WTC11 (cell line): ENCODE measurements at regions not wholly inside any gene's neighbourhood (a gene's known extent, or its start where the extent isn't known, plus 50 kb on each side); places are given as distances from the start of the nearest gene placed in this dataset.

Source experiments
- ATAC-seq: fragments of 200-7000 bp; cut with Tn5 transposase; 2 replicates; pipeline ENCODE4 v1.10.0; 2021; ENCODE audit warnings: mild to moderate bottlenecking, moderate library complexity
- CTCF ChIA-PET: fragments of 300-600 bp; sonication (Branson Sonifier 250); formaldehyde crosslinking; loops from one replicate; lab custom pipeline; 2021; ENCODE audit warnings: antibody characterized with exemption; lab: Charles Lee
- POLR2A ChIA-PET: fragments of 350-600 bp; sonication (Branson Sonifier 250); formaldehyde crosslinking; loops from one replicate; lab custom pipeline; 2021; ENCODE audit warnings: antibody characterized with exemption; lab: Charles Lee
- DNase-seq: peaks from one replicate; pipeline ENCODE4 v3.0.0; 2021; ENCODE audit warnings: low spot score
- H3K27ac Mint-ChIP-seq: 2 replicates; pipeline ENCODE4 v1.8.0; 2021; ENCODE audit warnings: mixed read lengths
- H3K27me3 Mint-ChIP-seq: 2 replicates; pipeline ENCODE4 v1.8.0; 2021; ENCODE audit warnings: low read depth, mild to moderate bottlenecking, moderate library complexity, mixed read lengths
- H3K36me3 Mint-ChIP-seq: 2 replicates; pipeline ENCODE4 v1.8.0; 2021; ENCODE audit warnings: mixed read lengths
- H3K4me1 Mint-ChIP-seq: 2 replicates; pipeline ENCODE4 v1.8.0; 2022; ENCODE audit warnings: mixed read lengths
- H3K4me3 Mint-ChIP-seq: 2 replicates; pipeline ENCODE4 v1.8.0; 2021; ENCODE audit warnings: mild to moderate bottlenecking, moderate library complexity, mixed read lengths
- H3K9me3 Mint-ChIP-seq: 2 replicates; pipeline ENCODE4 v1.8.0; 2021; ENCODE audit warnings: mixed read lengths
- JAZF1 ChIP-seq: fragments of 250-450 bp; sonication (Bioruptor Pico); IDR thresholded peaks from 2 replicates; pipeline ENCODE4 v1.9.0; 2021; ENCODE audit warnings: moderate library complexity, mild to moderate bottlenecking, inconsistent platforms
- NR2C2 ChIP-seq: sonication (generic); formaldehyde crosslinking; IDR thresholded peaks from 2 replicates; pipeline ENCODE4 v1.8.0; 2022; ENCODE audit warnings: mild to moderate bottlenecking, missing genetic modification reagents
- OVOL2 ChIP-seq: fragments of 250-450 bp; sonication (Bioruptor Pico); IDR thresholded peaks from 2 replicates; pipeline ENCODE4 v1.9.0; 2021; ENCODE audit warnings: mild to moderate bottlenecking, borderline replicate concordance
- TCF7 ChIP-seq: sonication (generic); formaldehyde crosslinking; IDR thresholded peaks from 2 replicates; pipeline ENCODE4 v1.8.0; 2022; ENCODE audit warnings: mild to moderate bottlenecking, low read depth, missing genetic modification reagents, moderate library complexity
- ZNF121 ChIP-seq: sonication (generic); formaldehyde crosslinking; IDR thresholded peaks from 2 replicates; pipeline ENCODE4 v1.8.0; 2023; ENCODE audit warnings: missing genetic modification reagents
- ZNF263 ChIP-seq: sonication (generic); formaldehyde crosslinking; IDR thresholded peaks from 2 replicates; pipeline ENCODE4 v1.8.1; 2022; ENCODE audit warnings: low read depth, mild to moderate bottlenecking, moderate library complexity, missing genetic modification reagents
- ZNF317 ChIP-seq: sonication (generic); formaldehyde crosslinking; IDR thresholded peaks from 2 replicates; pipeline ENCODE4 v1.8.1; 2023; ENCODE audit warnings: low read depth, mild to moderate bottlenecking, moderate library complexity, missing genetic modification reagents, borderline replicate concordance
- ZNF416 ChIP-seq: fragments of 250-450 bp; sonication (Bioruptor Pico); IDR thresholded peaks from 2 replicates; pipeline ENCODE4 v1.9.0; 2021; ENCODE audit warnings: mild to moderate bottlenecking, inconsistent platforms
- TF ChIP-seq, protein P1 (sequence below): sonication (generic); formaldehyde crosslinking; IDR thresholded peaks from 2 replicates; pipeline ENCODE4 v1.8.1; 2023; ENCODE audit warnings: mild to moderate bottlenecking, moderate library complexity, missing genetic modification reagents
- TF ChIP-seq, protein P2 (sequence below): fragments of 250-450 bp; sonication (Bioruptor Pico); IDR thresholded peaks from 2 replicates; pipeline ENCODE4 v1.9.0; 2021; ENCODE audit warnings: mild to moderate bottlenecking, borderline replicate concordance
- TF ChIP-seq, protein P3 (sequence below): sonication (generic); formaldehyde crosslinking; IDR thresholded peaks from 2 replicates; pipeline ENCODE4 v1.8.0; 2022; ENCODE audit warnings: missing genetic modification reagents
- TF ChIP-seq, protein P4 (sequence below): sonication (generic); formaldehyde crosslinking; IDR thresholded peaks from 2 replicates; pipeline ENCODE4 v1.8.1; 2022; ENCODE audit warnings: low read depth, missing genetic modification reagents, borderline replicate concordance
- TF ChIP-seq, protein P5 (sequence below): fragments of 250-450 bp; sonication (Bioruptor Pico); conservative IDR thresholded peaks from 2 replicates; pipeline ENCODE4 v1.9.0; 2021; ENCODE audit warnings: mild to moderate bottlenecking
- TF ChIP-seq, protein P6 (sequence below): fragments of 250-450 bp; sonication (Bioruptor Pico); IDR thresholded peaks from 2 replicates; pipeline ENCODE4 v1.9.0; 2021; ENCODE audit warnings: moderate library complexity, mild to moderate bottlenecking, inconsistent platforms, borderline replicate concordance

DNA sequence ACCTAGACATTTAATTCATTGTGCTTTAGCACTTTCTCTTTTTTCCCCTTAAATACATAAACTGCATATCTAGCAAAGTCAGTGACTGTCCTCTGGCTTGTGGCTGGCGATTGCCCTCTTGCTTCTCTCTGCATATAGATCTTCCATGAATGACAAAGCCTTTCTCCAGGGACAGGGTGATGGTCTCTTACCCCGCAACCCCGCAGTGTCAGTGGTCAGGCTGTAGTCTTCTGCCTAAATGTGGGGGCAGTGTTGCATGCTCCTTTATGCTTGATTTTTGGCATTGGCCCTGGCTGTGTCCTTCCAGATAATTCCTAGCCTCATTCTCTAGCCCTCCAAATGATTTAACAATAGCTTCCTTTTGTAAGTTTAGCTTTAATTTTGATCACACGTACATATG, 407.8 kb downstream of the GABRB3 start:
- DNase-seq = no peak
- CTCF ChIA-PET = no interaction called here
- no peaks in the 10 kb centered on the region for H3K36me3 Mint-ChIP-seq
- peaks cover 6% of the 10 kb centered on the region for H3K4me1 Mint-ChIP-seq
- no peak overlapping the region for H3K4me3 Mint-ChIP-seq
- no peaks in the 10 kb centered on the region for H3K27me3 Mint-ChIP-seq
- TF ChIP-seq, protein P1, sequence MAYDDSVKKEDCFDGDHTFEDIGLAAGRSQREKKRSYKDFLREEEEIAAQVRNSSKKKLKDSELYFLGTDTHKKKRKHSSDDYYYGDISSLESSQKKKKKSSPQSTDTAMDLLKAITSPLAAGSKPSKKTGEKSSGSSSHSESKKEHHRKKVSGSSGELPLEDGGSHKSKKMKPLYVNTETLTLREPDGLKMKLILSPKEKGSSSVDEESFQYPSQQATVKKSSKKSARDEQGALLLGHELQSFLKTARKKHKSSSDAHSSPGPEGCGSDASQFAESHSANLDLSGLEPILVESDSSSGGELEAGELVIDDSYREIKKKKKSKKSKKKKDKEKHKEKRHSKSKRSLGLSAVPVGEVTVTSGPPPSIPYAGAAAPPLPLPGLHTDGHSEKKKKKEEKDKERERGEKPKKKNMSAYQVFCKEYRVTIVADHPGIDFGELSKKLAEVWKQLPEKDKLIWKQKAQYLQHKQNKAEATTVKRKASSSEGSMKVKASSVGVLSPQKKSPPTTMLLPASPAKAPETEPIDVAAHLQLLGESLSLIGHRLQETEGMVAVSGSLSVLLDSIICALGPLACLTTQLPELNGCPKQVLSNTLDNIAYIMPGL (CRISPR knock-in tag) = no peak
- TF ChIP-seq JAZF1 (CRISPR knock-in tag) (no peak), NR2C2 (CRISPR knock-in tag) (no peak), ZNF121 (CRISPR knock-in tag) (0 out of 2 replicates have a peak, but pooled peaks have one; percentile 45), OVOL2 (CRISPR knock-in tag) (no peak)
- TF ChIP-seq, protein P2, sequence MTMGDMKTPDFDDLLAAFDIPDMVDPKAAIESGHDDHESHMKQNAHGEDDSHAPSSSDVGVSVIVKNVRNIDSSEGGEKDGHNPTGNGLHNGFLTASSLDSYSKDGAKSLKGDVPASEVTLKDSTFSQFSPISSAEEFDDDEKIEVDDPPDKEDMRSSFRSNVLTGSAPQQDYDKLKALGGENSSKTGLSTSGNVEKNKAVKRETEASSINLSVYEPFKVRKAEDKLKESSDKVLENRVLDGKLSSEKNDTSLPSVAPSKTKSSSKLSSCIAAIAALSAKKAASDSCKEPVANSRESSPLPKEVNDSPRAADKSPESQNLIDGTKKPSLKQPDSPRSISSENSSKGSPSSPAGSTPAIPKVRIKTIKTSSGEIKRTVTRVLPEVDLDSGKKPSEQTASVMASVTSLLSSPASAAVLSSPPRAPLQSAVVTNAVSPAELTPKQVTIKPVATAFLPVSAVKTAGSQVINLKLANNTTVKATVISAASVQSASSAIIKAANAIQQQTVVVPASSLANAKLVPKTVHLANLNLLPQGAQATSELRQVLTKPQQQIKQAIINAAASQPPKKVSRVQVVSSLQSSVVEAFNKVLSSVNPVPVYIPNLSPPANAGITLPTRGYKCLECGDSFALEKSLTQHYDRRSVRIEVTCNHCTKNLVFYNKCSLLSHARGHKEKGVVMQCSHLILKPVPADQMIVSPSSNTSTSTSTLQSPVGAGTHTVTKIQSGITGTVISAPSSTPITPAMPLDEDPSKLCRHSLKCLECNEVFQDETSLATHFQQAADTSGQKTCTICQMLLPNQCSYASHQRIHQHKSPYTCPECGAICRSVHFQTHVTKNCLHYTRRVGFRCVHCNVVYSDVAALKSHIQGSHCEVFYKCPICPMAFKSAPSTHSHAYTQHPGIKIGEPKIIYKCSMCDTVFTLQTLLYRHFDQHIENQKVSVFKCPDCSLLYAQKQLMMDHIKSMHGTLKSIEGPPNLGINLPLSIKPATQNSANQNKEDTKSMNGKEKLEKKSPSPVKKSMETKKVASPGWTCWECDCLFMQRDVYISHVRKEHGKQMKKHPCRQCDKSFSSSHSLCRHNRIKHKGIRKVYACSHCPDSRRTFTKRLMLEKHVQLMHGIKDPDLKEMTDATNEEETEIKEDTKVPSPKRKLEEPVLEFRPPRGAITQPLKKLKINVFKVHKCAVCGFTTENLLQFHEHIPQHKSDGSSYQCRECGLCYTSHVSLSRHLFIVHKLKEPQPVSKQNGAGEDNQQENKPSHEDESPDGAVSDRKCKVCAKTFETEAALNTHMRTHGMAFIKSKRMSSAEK (CRISPR knock-in tag) = no peak
- no peak overlapping the region for H3K27ac Mint-ChIP-seq
- peak; percentile 46 for ATAC-seq
- POLR2A ChIA-PET = no interaction called here
- H3K9me3 Mint-ChIP-seq = peaks cover 11% of the 10 kb centered on the region

DNA sequence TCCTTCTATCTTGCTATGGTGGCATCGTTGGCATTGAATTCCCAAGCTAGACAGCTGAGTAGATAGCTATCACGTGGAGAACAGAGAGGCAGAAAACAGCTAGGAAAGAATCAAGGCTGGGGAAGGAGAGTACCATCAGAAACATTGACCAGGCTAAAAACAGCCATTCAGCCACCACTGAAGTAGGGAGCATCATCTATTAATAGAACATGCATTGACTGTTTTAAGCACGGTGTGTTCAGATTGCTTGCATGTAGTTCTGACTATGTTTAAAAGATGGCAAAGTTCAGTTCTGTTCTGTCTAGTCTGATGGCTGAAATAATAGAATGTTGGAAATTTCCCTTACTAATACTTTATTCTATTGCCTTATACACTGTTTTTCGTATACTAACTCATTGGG, 413.0 kb downstream of the GABRB3 start:
- Mint-ChIP-seq H3K27ac (no peak overlapping the region), H3K9me3 (peaks cover 11% of the 10 kb centered on the region), H3K4me3 (no peak overlapping the region), H3K36me3 (no peaks in the 10 kb centered on the region), H3K4me1 (peaks cover 10% of the 10 kb centered on the region), H3K27me3 (no peaks in the 10 kb centered on the region)
- no peak for ATAC-seq
- POLR2A ChIA-PET = no interaction called here
- TF ChIP-seq ZNF317 (no peak), ZNF416 (no peak)
- TF ChIP-seq, protein P3, sequence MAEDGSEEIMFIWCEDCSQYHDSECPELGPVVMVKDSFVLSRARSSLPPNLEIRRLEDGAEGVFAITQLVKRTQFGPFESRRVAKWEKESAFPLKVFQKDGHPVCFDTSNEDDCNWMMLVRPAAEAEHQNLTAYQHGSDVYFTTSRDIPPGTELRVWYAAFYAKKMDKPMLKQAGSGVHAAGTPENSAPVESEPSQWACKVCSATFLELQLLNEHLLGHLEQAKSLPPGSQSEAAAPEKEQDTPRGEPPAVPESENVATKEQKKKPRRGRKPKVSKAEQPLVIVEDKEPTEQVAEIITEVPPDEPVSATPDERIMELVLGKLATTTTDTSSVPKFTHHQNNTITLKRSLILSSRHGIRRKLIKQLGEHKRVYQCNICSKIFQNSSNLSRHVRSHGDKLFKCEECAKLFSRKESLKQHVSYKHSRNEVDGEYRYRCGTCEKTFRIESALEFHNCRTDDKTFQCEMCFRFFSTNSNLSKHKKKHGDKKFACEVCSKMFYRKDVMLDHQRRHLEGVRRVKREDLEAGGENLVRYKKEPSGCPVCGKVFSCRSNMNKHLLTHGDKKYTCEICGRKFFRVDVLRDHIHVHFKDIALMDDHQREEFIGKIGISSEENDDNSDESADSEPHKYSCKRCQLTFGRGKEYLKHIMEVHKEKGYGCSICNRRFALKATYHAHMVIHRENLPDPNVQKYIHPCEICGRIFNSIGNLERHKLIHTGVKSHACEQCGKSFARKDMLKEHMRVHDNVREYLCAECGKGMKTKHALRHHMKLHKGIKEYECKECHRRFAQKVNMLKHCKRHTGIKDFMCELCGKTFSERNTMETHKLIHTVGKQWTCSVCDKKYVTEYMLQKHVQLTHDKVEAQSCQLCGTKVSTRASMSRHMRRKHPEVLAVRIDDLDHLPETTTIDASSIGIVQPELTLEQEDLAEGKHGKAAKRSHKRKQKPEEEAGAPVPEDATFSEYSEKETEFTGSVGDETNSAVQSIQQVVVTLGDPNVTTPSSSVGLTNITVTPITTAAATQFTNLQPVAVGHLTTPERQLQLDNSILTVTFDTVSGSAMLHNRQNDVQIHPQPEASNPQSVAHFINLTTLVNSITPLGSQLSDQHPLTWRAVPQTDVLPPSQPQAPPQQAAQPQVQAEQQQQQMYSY (CRISPR knock-in tag) = no peak
- TF ChIP-seq, protein P4, sequence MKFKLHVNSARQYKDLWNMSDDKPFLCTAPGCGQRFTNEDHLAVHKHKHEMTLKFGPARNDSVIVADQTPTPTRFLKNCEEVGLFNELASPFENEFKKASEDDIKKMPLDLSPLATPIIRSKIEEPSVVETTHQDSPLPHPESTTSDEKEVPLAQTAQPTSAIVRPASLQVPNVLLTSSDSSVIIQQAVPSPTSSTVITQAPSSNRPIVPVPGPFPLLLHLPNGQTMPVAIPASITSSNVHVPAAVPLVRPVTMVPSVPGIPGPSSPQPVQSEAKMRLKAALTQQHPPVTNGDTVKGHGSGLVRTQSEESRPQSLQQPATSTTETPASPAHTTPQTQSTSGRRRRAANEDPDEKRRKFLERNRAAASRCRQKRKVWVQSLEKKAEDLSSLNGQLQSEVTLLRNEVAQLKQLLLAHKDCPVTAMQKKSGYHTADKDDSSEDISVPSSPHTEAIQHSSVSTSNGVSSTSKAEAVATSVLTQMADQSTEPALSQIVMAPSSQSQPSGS = no peak
- TF ChIP-seq, all 79 proteins: peak for 0
- CTCF ChIA-PET = interaction anchor here (1.0 kb wide), 1 partner anchor 99 kb away, joined by 3 read pairs; no protein-coding TSS in a partner anchor
- no peak for DNase-seq

DNA sequence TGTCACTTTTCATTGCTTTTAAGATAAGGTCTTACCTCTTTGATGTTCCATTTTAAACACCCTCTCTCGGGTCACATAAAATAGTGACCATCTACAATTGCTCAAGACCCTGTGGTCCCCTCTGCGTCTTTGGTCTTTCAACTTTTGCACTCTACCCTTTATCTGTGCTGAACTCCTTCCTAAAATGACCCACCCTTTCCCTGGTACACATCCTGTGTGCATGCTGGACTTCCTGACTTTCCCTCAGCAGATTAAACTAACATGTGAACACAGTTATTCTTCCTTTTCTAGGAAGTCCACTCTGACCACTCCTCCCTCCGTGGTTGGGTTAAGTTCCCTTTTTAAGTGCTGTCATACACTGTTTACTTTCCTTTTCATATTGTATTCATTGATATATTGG, 414.2 kb downstream of the GABRB3 start:
- ChIA-PET POLR2A (no interaction called here), CTCF (no interaction called here)
- H3K36me3 Mint-ChIP-seq = no peaks in the 10 kb centered on the region
- ATAC-seq = no peak
- peaks cover 9% of the 10 kb centered on the region for H3K4me1 Mint-ChIP-seq
- no peak for DNase-seq
- H3K27ac Mint-ChIP-seq = no peak overlapping the region
- peaks cover 8% of the 10 kb centered on the region for H3K9me3 Mint-ChIP-seq
- no peaks in the 10 kb centered on the region for H3K27me3 Mint-ChIP-seq
- H3K4me3 Mint-ChIP-seq = no peak overlapping the region
- TF ChIP-seq, protein P5, sequence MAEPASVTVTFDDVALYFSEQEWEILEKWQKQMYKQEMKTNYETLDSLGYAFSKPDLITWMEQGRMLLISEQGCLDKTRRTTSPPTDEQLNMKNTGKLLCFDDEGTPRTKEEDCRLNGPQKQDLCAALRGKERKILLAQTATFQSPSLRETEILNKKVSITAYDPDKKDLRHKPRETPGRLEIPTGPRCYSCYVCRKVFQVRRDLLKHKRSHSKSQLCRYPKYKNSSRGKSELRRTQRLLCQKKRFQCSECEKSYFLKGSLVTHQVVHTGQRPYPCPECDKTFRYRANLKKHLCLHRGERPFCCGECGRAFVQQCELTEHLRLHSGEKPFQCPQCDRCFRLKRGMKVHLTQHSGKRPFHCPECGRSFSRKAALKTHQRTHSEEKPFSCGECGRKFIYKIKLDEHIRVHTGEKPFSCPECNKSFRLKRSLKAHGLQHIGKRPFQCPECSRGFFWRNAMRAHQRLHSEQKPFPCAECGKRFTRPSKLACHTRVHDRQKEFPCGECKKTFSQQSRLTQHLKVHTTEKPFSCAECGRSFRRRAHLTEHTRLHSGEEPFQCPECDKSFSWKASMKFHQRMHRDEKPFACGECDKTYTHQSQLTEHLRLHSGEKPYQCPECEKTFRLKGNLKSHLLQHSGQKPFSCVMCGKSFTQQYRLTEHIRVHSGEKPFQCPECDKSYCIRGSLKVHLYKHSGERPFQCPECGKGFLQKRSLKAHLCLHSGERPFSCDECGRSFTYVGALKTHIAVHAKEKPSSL (CRISPR knock-in tag) = no peak
- TF ChIP-seq TCF7 (no peak), ZNF263 (CRISPR knock-in tag) (no peak), ZNF416 (no peak)
- TF ChIP-seq, protein P6, sequence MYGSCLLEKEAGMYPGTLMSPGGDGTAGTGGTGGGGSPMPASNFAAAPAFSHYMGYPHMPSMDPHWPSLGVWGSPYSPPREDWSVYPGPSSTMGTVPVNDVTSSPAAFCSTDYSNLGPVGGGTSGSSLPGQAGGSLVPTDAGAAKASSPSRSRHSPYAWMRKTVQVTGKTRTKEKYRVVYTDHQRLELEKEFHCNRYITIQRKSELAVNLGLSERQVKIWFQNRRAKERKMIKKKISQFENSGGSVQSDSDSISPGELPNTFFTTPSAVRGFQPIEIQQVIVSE = no peak
